Small intestine (tissue), 7 donors: ENCODE measurements at regions not wholly inside any gene's neighbourhood (a gene's known extent, or its start where the extent isn't known, plus 50 kb on each side); places are given as distances from the start of the nearest gene placed in this dataset.

Source experiments
- DNase-seq, 2 donors: peaks; one replicate each; pipeline versions ENCODE4 v3.0.0 to v3.0.0-alpha.2; 2013
- FAIRE-seq: peaks from 2 replicates; lab custom pipeline; 2012; peaks lifted over from hg19 to GRCh38; lab: Jason Lieb, UNC
- H3K27ac ChIP-seq, 3 donors: one replicate each; pipeline ENCODE4 v1.5.1; 2013; ENCODE audit warnings: low read length in 2 of 3, mild to moderate bottlenecking in 2 of 3, control low read depth in 1 of 3, inconsistent platforms in 1 of 3, low read depth in 1 of 3, moderate library complexity in 1 of 3
- H3K27me3 ChIP-seq, 3 donors: one replicate each; pipeline ENCODE4 v1.6.1; 2013; ENCODE audit warnings: low read length in 3 of 3, inconsistent platforms in 1 of 3; ENCODE audit not compliant: control insufficient read depth in 3 of 3, insufficient read depth in 3 of 3
- H3K36me3 ChIP-seq, 3 donors: one replicate each; pipeline ENCODE4 v1.6.1; 2013; ENCODE audit warnings: low read length in 3 of 3, inconsistent platforms in 1 of 3, low read depth in 1 of 3, mild to moderate bottlenecking in 1 of 3, moderate library complexity in 1 of 3; ENCODE audit not compliant: control insufficient read depth in 3 of 3, insufficient read depth in 2 of 3
- H3K4me1 ChIP-seq, 3 donors: one replicate each; pipeline ENCODE4 v1.6.1; 2013; ENCODE audit warnings: low read length in 2 of 3, inconsistent platforms in 1 of 3, low read depth in 1 of 3, mild to moderate bottlenecking in 1 of 3, moderate library complexity in 1 of 3; ENCODE audit not compliant: control insufficient read depth in 3 of 3, insufficient read depth in 2 of 3
- H3K4me3 ChIP-seq, 3 donors: one replicate each; pipeline ENCODE4 v1.5.1; 2013; ENCODE audit warnings: low read length in 3 of 3, control low read depth in 1 of 3, inconsistent platforms in 1 of 3, low read depth in 1 of 3, mild to moderate bottlenecking in 1 of 3, moderate library complexity in 1 of 3
- H3K9me3 ChIP-seq, 2 donors: one replicate each; pipeline ENCODE4 v1.6.1; 2013; ENCODE audit warnings: low read depth in 1 of 2, low read length in 1 of 2; ENCODE audit not compliant: control insufficient read depth in 2 of 2, insufficient read depth in 1 of 2
- WGBS, 3 donors: extraction: QIAGEN DNeasy Blood & Tissue Kit; methylation state at CpG; one replicate each; pipeline ENCODE4 v1.1.7; 2013; 5-methylcytosine and 5-hydroxymethylcytosine counted together
- donor health status: healthy with polysubstance abuse.
- donor health status: control.
- donor health status: control.
- donor health status: Bipolar disorder and iron deficiency.
- donor health status: healthy.

DNA sequence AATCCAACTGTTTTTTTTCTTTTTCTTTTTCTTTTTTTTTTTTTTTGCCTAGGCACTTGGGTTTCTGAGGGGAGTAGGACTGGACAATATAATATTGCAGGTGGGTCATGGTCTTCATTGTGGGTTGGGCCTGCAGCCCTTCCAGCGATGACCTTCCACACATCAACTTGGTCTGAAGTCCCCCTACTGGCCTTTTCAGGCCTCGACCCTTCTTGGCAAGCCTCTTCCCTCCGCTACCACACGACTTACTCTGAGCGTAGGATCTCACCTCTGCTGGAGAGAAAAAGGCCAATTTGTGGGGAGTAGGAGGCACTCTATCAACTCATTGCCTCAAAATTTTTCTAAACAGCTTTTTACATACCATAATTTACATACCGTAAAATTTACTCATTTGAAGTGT, 51.1 kb upstream of the GRIK3 start:
- Histone ChIP-seq H3K27me3 (no peaks in the 10 kb centered on the region), H3K27ac (no peak overlapping the region), H3K4me3 (no peak overlapping the region), H3K4me1 (no peaks in the 10 kb centered on the region), H3K36me3 (no peaks in the 10 kb centered on the region), H3K9me3 (no peaks in the 10 kb centered on the region)
- DNase-seq (no peak), FAIRE-seq (no peak)
- 51 to 64% (median 62%) methylated on average over 6 of the region's 6 CpGs for WGBS, 3 donors

DNA sequence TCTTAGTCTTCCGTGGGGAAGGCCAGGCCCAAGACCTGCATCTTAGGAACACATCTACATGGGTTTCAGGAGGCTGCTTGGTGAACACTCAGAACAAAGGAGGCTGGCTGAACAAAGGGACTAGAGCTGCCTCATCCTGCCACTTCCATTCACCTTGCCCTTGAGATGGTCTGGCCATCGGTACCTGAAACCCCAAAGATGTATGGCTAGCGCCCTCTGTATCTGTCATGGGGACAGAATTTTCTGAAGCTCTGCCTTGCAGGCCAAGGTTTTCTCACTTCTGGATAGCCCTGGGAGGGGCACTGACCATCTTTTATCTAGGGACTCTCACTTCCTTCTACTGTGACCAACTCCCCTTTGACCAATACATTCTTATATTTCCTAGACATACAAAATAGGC, 55.4 kb upstream of the GRIK3 start:
- FAIRE-seq, result no peak
- 70 to 92% (median 75%) methylated on average over 3 of the region's 3 CpGs for WGBS, 3 donors
- H3K9me3 ChIP-seq, result no peaks in the 10 kb centered on the region
- H3K36me3 ChIP-seq, result no peaks in the 10 kb centered on the region
- no peaks in the 10 kb centered on the region for H3K4me1 ChIP-seq
- H3K27ac ChIP-seq, result no peak overlapping the region
- H3K27me3 ChIP-seq, result peaks cover 0 to 2% (median under 1%) of the 10 kb centered on the region in 3 donors
- no peak overlapping the region for H3K4me3 ChIP-seq
- no peak for DNase-seq

DNA sequence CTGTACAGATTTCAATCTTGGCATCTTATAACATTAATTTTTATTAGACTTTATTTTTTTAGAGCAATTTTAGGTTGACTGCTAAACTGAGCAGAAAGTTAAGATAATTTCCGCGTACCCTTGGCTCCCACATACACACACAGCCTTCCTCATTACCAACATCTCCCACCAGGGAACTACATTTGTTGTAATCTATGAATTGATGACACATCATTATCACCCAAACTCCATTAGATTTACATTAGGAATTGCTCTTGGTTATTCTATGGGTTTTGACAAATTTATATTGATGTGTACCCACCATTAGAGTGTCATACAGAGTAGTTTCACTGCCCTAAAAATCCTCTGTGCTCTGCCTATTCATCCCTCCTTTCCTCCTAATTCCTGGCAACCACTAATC, 56.4 kb upstream of the GRIK3 start:
- H3K4me1 ChIP-seq, result no peaks in the 10 kb centered on the region
- H3K36me3 ChIP-seq, result no peaks in the 10 kb centered on the region
- FAIRE-seq, result no peak
- H3K9me3 ChIP-seq, result no peaks in the 10 kb centered on the region
- peaks cover 0 to 2% (median 2%) of the 10 kb centered on the region in 3 donors for H3K27me3 ChIP-seq
- WGBS, 3 donors, result 98 to 99% (median 98%) methylated on average over 2 of the region's 2 CpGs
- no peak for DNase-seq
- H3K27ac ChIP-seq, result no peak overlapping the region
- H3K4me3 ChIP-seq, result no peak overlapping the region

DNA sequence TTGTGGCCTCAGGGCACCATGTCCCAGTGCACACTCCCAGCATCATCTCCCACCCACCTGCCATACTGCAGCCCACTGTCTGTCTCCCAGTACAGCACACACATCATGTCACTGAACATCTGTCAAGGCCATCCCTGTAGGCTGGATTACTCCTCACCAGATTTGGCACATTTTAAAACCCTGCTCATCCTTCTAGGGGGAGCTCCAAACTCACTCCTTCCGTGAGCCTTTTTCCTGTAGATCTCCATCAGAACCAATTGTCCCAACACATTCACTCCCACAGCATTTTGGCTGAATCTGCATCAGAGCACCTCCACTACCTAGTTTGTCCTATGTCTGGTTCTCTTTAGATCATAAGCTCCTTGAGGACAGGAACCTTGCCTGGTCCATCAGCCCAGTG, 58.6 kb upstream of the GRIK3 start:
- Histone ChIP-seq H3K9me3 (no peaks in the 10 kb centered on the region), H3K36me3 (no peaks in the 10 kb centered on the region), H3K27me3 (peaks cover 0 to 5% (median 2%) of the 10 kb centered on the region in 3 donors), H3K4me1 (no peaks in the 10 kb centered on the region), H3K4me3 (no peak overlapping the region), H3K27ac (no peak overlapping the region)
- no peak for FAIRE-seq
- 35 to 55% (median 54%) methylated on average over 1 of the region's 1 CpG for WGBS, 3 donors
- no peak for DNase-seq

DNA sequence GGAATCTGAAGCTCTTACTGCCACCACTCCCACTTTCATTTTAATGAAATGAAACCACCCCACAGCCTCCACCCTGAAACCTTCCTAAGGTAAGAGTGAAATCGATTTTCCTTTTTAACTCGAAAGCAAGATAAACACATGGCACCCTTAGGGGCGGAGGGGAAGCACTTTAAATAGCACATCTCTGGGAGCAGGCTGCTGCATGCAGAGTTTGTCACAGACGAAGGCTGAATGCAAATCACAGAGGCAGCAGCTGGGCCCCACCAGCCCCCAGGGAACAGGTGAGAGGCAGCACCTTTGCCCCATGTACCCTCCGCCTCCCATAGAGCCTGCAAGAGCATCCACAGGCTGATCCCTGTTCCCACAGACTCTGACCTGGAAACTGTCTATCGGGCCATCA, 60.0 kb upstream of the GRIK3 start:
- H3K36me3 ChIP-seq, result no peaks in the 10 kb centered on the region
- FAIRE-seq (no peak), DNase-seq (no peak)
- no peak overlapping the region for H3K27ac ChIP-seq
- H3K4me1 ChIP-seq, result no peaks in the 10 kb centered on the region
- 39 to 51% (median 43%) methylated on average over 6 of the region's 6 CpGs for WGBS, 3 donors
- H3K27me3 ChIP-seq, result peaks cover 0 to 5% (median 2%) of the 10 kb centered on the region in 3 donors
- no peaks in the 10 kb centered on the region for H3K9me3 ChIP-seq
- no peak overlapping the region for H3K4me3 ChIP-seq

DNA sequence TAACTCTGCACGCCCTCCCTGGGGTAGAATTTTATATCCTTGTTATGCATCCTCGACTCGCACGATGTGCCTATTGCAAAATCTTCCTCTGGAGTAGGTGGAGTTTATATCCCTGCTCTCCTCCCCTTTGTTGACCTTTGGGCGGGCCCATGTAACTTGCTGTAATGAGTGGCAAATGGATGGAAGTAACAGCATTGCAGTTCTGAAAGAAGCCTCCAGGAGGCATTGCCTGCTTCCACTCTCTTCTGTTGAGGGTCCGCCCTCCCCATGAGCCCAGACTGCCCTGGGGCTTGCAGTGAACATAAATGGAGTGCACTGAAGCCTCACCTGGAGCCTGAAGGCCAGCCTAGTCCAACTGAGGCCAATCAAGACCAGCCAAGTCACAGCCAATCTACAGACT, 62.2 kb upstream of the GRIK3 start:
- DNase-seq, result peak; percentile 2
- no peak overlapping the region for H3K4me3 ChIP-seq
- no peaks in the 10 kb centered on the region for H3K9me3 ChIP-seq
- 46 to 64% (median 54%) methylated on average over 6 of the region's 6 CpGs for WGBS, 3 donors
- H3K27ac ChIP-seq, result no peak overlapping the region
- H3K27me3 ChIP-seq, result peaks cover 0 to 5% (median 3%) of the 10 kb centered on the region in 3 donors
- H3K4me1 ChIP-seq, result no peaks in the 10 kb centered on the region
- no peaks in the 10 kb centered on the region for H3K36me3 ChIP-seq
- no peak for FAIRE-seq

DNA sequence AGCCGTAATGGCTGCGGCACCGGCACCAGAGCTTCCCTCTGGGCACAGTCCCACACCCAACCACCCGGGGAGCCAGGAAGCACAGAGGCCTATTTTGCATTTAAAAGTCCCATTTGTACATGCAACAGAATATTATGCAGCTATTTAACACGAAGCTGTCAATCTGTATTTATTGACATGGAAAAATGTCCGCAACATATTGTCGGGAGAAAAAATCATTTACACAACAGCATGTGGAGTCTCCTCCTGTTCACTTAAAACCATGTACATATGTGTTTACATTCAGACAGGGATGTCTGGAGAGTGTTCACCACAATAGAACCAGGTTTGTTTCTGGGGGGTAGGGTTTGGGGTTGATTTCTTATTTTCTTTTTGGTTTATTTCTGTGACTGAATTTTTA, 63.4 kb upstream of the GRIK3 start:
- Histone ChIP-seq H3K27ac (no peak overlapping the region), H3K4me1 (no peaks in the 10 kb centered on the region), H3K4me3 (no peak overlapping the region), H3K27me3 (peaks cover 0 to 7% (median 3%) of the 10 kb centered on the region in 3 donors), H3K9me3 (no peaks in the 10 kb centered on the region), H3K36me3 (no peaks in the 10 kb centered on the region)
- no peak for FAIRE-seq
- no peak for DNase-seq
- WGBS, 3 donors, result 61 to 80% (median 78%) methylated on average over 7 of the region's 7 CpGs

DNA sequence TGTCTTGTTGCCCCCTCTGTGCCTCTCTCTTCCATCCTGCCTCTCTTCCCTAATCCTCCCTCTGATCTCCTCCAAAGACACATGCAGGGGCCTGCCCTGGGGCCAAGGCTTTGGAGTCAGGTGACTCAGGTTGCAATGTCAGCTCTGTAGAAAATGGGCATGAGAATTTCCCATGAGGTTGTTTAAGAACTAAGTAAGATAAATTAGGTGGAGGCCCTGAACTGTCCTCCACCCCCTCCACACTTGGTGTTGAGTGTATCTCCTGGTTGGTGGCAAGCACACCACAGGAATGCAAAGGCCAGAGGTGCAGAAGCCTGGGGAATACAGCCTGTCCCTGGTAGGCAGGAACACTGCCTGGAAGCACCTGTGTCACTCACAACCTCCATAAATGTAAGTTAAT, 63.9 kb upstream of the GRIK3 start:
- H3K27ac ChIP-seq, result no peak overlapping the region
- no peaks in the 10 kb centered on the region for H3K4me1 ChIP-seq
- no peaks in the 10 kb centered on the region for H3K9me3 ChIP-seq
- DNase-seq, result no peak
- H3K36me3 ChIP-seq, result no peaks in the 10 kb centered on the region
- no peak for FAIRE-seq
- H3K4me3 ChIP-seq, result no peak overlapping the region
- H3K27me3 ChIP-seq, result peaks cover 0 to 7% (median 3%) of the 10 kb centered on the region in 3 donors

DNA sequence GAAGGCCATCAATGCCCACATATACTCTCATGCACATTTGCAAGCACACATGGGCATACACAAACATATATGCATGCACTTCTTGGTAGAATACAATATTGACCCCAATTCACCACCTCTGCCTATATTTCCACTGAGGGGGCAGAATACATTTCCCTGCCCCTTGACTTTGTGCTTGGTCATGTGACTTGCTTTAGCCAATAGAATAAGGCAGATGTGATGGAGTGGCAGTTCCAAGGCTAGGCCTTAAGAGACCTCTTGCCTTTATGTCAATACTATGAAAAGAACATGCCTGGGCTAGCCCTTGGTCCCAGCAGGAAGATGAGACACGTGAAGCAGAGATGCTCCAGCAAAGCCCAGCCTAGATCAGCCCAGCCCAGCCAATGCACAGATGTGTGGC, 66.0 kb upstream of the GRIK3 start:
- Histone ChIP-seq H3K27me3 (peaks cover 0 to 6% (median 3%) of the 10 kb centered on the region in 3 donors), H3K36me3 (no peaks in the 10 kb centered on the region), H3K4me1 (no peaks in the 10 kb centered on the region), H3K9me3 (no peaks in the 10 kb centered on the region), H3K27ac (no peak overlapping the region), H3K4me3 (no peak overlapping the region)
- WGBS, 3 donors, result 0 to 35% (median 4%) methylated on average over 1 of the region's 1 CpG
- no peak for FAIRE-seq
- DNase-seq, result no peak
